IPS-18a (cell line): ENCODE measurements at regions not wholly inside any gene's neighbourhood (a gene's known extent, or its start where the extent isn't known, plus 50 kb on each side); places are given as distances from the start of the nearest gene placed in this dataset.

Experiments used
- H3K27ac ChIP-seq: one replicate; pipeline ENCODE4 v1.5.1; 2013; ENCODE audit warnings: low read length
- H3K27me3 ChIP-seq: one replicate; pipeline ENCODE4 v1.6.1; 2013; ENCODE audit warnings: mild to moderate bottlenecking, low read length; ENCODE audit not compliant: control insufficient read depth, insufficient read depth
- H3K36me3 ChIP-seq: one replicate; pipeline ENCODE4 v1.6.1; 2013; ENCODE audit warnings: low read depth, low read length; ENCODE audit not compliant: control insufficient read depth
- H3K4me1 ChIP-seq: one replicate; pipeline ENCODE4 v1.6.1; 2013; ENCODE audit warnings: low read depth, low read length; ENCODE audit not compliant: control insufficient read depth
- H3K4me3 ChIP-seq: one replicate; pipeline ENCODE4 v1.5.1; 2013; ENCODE audit warnings: low read length
- H3K9ac ChIP-seq: one replicate; pipeline ENCODE4 v1.6.1; 2013; ENCODE audit warnings: mild to moderate bottlenecking, low read length, moderate library complexity
- H3K9me3 ChIP-seq: one replicate; pipeline ENCODE4 v1.6.1; 2013; ENCODE audit warnings: low read depth, low read length; ENCODE audit not compliant: control insufficient read depth

GRCh38 chr2:103103678-103104077 lies 341.8 kb downstream of the TMEM182 start:
- no peak overlapping the region for H3K27ac ChIP-seq
- H3K9ac ChIP-seq, result no peak overlapping the region
- no peaks in the 10 kb centered on the region for H3K36me3 ChIP-seq
- H3K9me3 ChIP-seq, result no peaks in the 10 kb centered on the region
- H3K4me1 ChIP-seq, result no peaks in the 10 kb centered on the region
- H3K27me3 ChIP-seq, result no peaks in the 10 kb centered on the region
- H3K4me3 ChIP-seq, result no peak overlapping the region

- Histone ChIP-seq H3K27me3 (no peaks in the 10 kb centered on the region), H3K9ac (no peak overlapping the region), H3K9me3 (no peaks in the 10 kb centered on the region), H3K36me3 (no peaks in the 10 kb centered on the region), H3K4me1 (no peaks in the 10 kb centered on the region), H3K4me3 (no peak overlapping the region), H3K27ac (no peak overlapping the region)
Observed at GRCh38 chr2:103119352-103119751, 357.5 kb downstream of the TMEM182 start.

- no peaks in the 10 kb centered on the region for H3K4me1 ChIP-seq
- H3K4me3 ChIP-seq, result no peak overlapping the region
- H3K36me3 ChIP-seq, result no peaks in the 10 kb centered on the region
- H3K27ac ChIP-seq, result no peak overlapping the region
- H3K9me3 ChIP-seq, result no peaks in the 10 kb centered on the region
- H3K9ac ChIP-seq, result no peak overlapping the region
- H3K27me3 ChIP-seq, result no peaks in the 10 kb centered on the region
Observed at GRCh38 chr2:103121106-103121505, 359.3 kb downstream of the TMEM182 start.

- Histone ChIP-seq H3K9ac (no peak overlapping the region), H3K36me3 (no peaks in the 10 kb centered on the region), H3K27ac (no peak overlapping the region), H3K4me1 (no peaks in the 10 kb centered on the region), H3K27me3 (no peaks in the 10 kb centered on the region), H3K9me3 (no peaks in the 10 kb centered on the region), H3K4me3 (no peak overlapping the region)
Observed at GRCh38 chr2:103123516-103123915, 361.7 kb downstream of the TMEM182 start.

GRCh38 chr2:103130857-103131256 lies 369.0 kb downstream of the TMEM182 start:
- H3K9ac ChIP-seq, result no peak overlapping the region
- no peaks in the 10 kb centered on the region for H3K36me3 ChIP-seq
- no peaks in the 10 kb centered on the region for H3K4me1 ChIP-seq
- no peak overlapping the region for H3K27ac ChIP-seq
- no peak overlapping the region for H3K4me3 ChIP-seq
- H3K9me3 ChIP-seq, result no peaks in the 10 kb centered on the region
- H3K27me3 ChIP-seq, result no peaks in the 10 kb centered on the region

- H3K9ac ChIP-seq, result no peak overlapping the region
- no peaks in the 10 kb centered on the region for H3K9me3 ChIP-seq
- H3K27ac ChIP-seq, result no peak overlapping the region
- H3K4me3 ChIP-seq, result no peak overlapping the region
- no peaks in the 10 kb centered on the region for H3K4me1 ChIP-seq
- H3K27me3 ChIP-seq, result no peaks in the 10 kb centered on the region
- H3K36me3 ChIP-seq, result no peaks in the 10 kb centered on the region
Observed at GRCh38 chr2:103132536-103133217, 370.8 kb downstream of the TMEM182 start.

- Histone ChIP-seq H3K27me3 (no peaks in the 10 kb centered on the region), H3K4me1 (peaks cover 8% of the 10 kb centered on the region), H3K9ac (no peak overlapping the region), H3K36me3 (no peaks in the 10 kb centered on the region), H3K27ac (no peak overlapping the region), H3K9me3 (no peaks in the 10 kb centered on the region), H3K4me3 (no peak overlapping the region)
Observed at GRCh38 chr2:103135679-103136078, 373.8 kb downstream of the TMEM182 start.

GRCh38 chr2:103138123-103138901 lies 376.5 kb downstream of the TMEM182 start:
- no peaks in the 10 kb centered on the region for H3K27me3 ChIP-seq
- H3K36me3 ChIP-seq, result no peaks in the 10 kb centered on the region
- H3K9ac ChIP-seq, result no peak overlapping the region
- no peak overlapping the region for H3K4me3 ChIP-seq
- H3K9me3 ChIP-seq, result no peaks in the 10 kb centered on the region
- no peak overlapping the region for H3K27ac ChIP-seq
- peaks cover 8% of the 10 kb centered on the region for H3K4me1 ChIP-seq

GRCh38 chr2:103139628-103140268 lies 377.9 kb downstream of the TMEM182 start:
- Histone ChIP-seq H3K27ac (no peak overlapping the region), H3K36me3 (no peaks in the 10 kb centered on the region), H3K9me3 (no peaks in the 10 kb centered on the region), H3K4me3 (no peak overlapping the region), H3K4me1 (peaks cover 8% of the 10 kb centered on the region), H3K27me3 (no peaks in the 10 kb centered on the region), H3K9ac (no peak overlapping the region)

GRCh38 chr2:103144837-103145236 lies 383.0 kb downstream of the TMEM182 start:
- H3K27me3 ChIP-seq, result no peaks in the 10 kb centered on the region
- H3K4me3 ChIP-seq, result no peak overlapping the region
- H3K9me3 ChIP-seq, result no peaks in the 10 kb centered on the region
- no peak overlapping the region for H3K9ac ChIP-seq
- no peak overlapping the region for H3K27ac ChIP-seq
- no peaks in the 10 kb centered on the region for H3K36me3 ChIP-seq
- H3K4me1 ChIP-seq, result peaks cover 4% of the 10 kb centered on the region

- H3K36me3 ChIP-seq, result no peaks in the 10 kb centered on the region
- H3K27me3 ChIP-seq, result no peaks in the 10 kb centered on the region
- no peak overlapping the region for H3K27ac ChIP-seq
- no peaks in the 10 kb centered on the region for H3K9me3 ChIP-seq
- H3K9ac ChIP-seq, result no peak overlapping the region
- H3K4me1 ChIP-seq, result no peaks in the 10 kb centered on the region
- no peak overlapping the region for H3K4me3 ChIP-seq
Observed at GRCh38 chr2:103145739-103146138, 383.9 kb downstream of the TMEM182 start.
